ENCODE measurements at regions not wholly inside any gene's neighbourhood (a gene's known extent, or its start where the extent isn't known, plus 50 kb on each side); places are given as distances from the start of the nearest gene placed in this dataset.

- no peaks in the 10 kb centered on the region for H3K79me2 ChIP-seq (ENCODE audit: low read depth)
- no peaks in the 10 kb centered on the region for H3K4me1 ChIP-seq (replicated peaks; ENCODE audit: insufficient read depth)
- no peaks in the 10 kb centered on the region for H3K9me3 ChIP-seq (ENCODE audit: insufficient read depth, low read depth)
- CTCF ChIA-PET, result no interaction called here
- no peak for DNase-seq
- BruUV-seq (replicated peaks), result no TSS peak
- H3K9me2 ChIP-seq (ENCODE audit: insufficient read depth), result no peaks in the 10 kb centered on the region
- no peaks in the 10 kb centered on the region for H4K20me1 ChIP-seq (ENCODE audit: insufficient read depth)
- H3K27me3 ChIP-seq (ENCODE audit: insufficient read depth, low read depth), result no peaks in the 10 kb centered on the region
- H3K4me3 ChIP-seq, result no peak overlapping the region
- no peaks in the 10 kb centered on the region for H3F3A ChIP-seq (ENCODE audit: insufficient read depth, low read depth)
- POLR2A ChIA-PET (ENCODE audit: unreplicated experiment), result no interaction called here
- H3K36me3 ChIP-seq (ENCODE audit: low read depth), result 0 out of 2 replicates have a peak, but pooled peaks cover 13% of the 10 kb centered on the region
- no peak overlapping the region for H3K4me2 ChIP-seq
- intact Hi-C loops (cut with micrococcal nuclease; ENCODE audit: unreplicated experiment), result no loop called here
- no peak overlapping the region for H3K27ac ChIP-seq
- TF ChIP-seq EZH2 (IDR thresholded peaks at IDR 0.05; ENCODE audit: low read depth) (no peak), CTCF (conservative IDR thresholded peaks at IDR 0.05) (no peak)
- H2AFZ ChIP-seq, result no peak overlapping the region
Observed at GRCh38 chr16:27718201-27719105, 168.5 kb downstream of the KATNIP start.

- no peaks in the 10 kb centered on the region for H3K9me2 ChIP-seq (ENCODE audit: insufficient read depth)
- CTCF ChIA-PET, result no interaction called here
- no peaks in the 10 kb centered on the region for H3F3A ChIP-seq (ENCODE audit: insufficient read depth, low read depth)
- intact Hi-C loops (cut with micrococcal nuclease; ENCODE audit: unreplicated experiment), result no loop called here
- H3K4me3 ChIP-seq, result no peak overlapping the region
- no peaks in the 10 kb centered on the region for H3K27me3 ChIP-seq (ENCODE audit: insufficient read depth, low read depth)
- H3K27ac ChIP-seq, result no peak overlapping the region
- POLR2A ChIA-PET (ENCODE audit: unreplicated experiment), result no interaction called here
- no peaks in the 10 kb centered on the region for H3K9me3 ChIP-seq (ENCODE audit: insufficient read depth, low read depth)
- H4K20me1 ChIP-seq (ENCODE audit: insufficient read depth), result no peaks in the 10 kb centered on the region
- no peak overlapping the region for H2AFZ ChIP-seq
- no peaks in the 10 kb centered on the region for H3K4me1 ChIP-seq (replicated peaks; ENCODE audit: insufficient read depth)
- TF ChIP-seq EZH2 (IDR thresholded peaks at IDR 0.05; ENCODE audit: low read depth) (no peak), CTCF (conservative IDR thresholded peaks at IDR 0.05) (no peak)
- 0 out of 2 replicates have a peak, but pooled peaks cover 10% of the 10 kb centered on the region for H3K36me3 ChIP-seq (ENCODE audit: low read depth)
- no peaks in the 10 kb centered on the region for H3K79me2 ChIP-seq (ENCODE audit: low read depth)
- BruUV-seq (replicated peaks), result no TSS peak
- DNase-seq, result no peak
- no peak overlapping the region for H3K4me2 ChIP-seq
Observed at GRCh38 chr16:27719106-27719445, 169.1 kb downstream of the KATNIP start.

GRCh38 chr16:27720731-27721530 is 171.0 kb downstream of the KATNIP start:
- POLR2A ChIA-PET (ENCODE audit: unreplicated experiment), result interaction anchor here (0.6 kb wide), 1 partner anchor 507 kb away, joined by 6 read pairs; no protein-coding TSS in a partner anchor

More at GRCh38 chr16:27720731-27721530, 171.0 kb downstream of the KATNIP start:
- H3K36me3 ChIP-seq (ENCODE audit: low read depth), result 0 out of 2 replicates have a peak, but pooled peaks cover 7% of the 10 kb centered on the region
- no peak overlapping the region for H3K4me2 ChIP-seq
- no peaks in the 10 kb centered on the region for H3K27me3 ChIP-seq (ENCODE audit: insufficient read depth, low read depth)
- no peaks in the 10 kb centered on the region for H3F3A ChIP-seq (ENCODE audit: insufficient read depth, low read depth)
- no peak overlapping the region for H3K4me3 ChIP-seq
- H3K9me3 ChIP-seq (ENCODE audit: insufficient read depth, low read depth), result no peaks in the 10 kb centered on the region
- intact Hi-C loops (cut with micrococcal nuclease; ENCODE audit: unreplicated experiment), result no loop called here
- H4K20me1 ChIP-seq (ENCODE audit: insufficient read depth), result no peaks in the 10 kb centered on the region
- CTCF ChIA-PET, result interaction anchor here (0.7 kb wide), 1 partner anchor 39 kb away, joined by 4 read pairs; no protein-coding TSS in a partner anchor
- H3K79me2 ChIP-seq (ENCODE audit: low read depth), result no peaks in the 10 kb centered on the region
- no peaks in the 10 kb centered on the region for H3K4me1 ChIP-seq (replicated peaks; ENCODE audit: insufficient read depth)
- no peak overlapping the region for H2AFZ ChIP-seq
- DNase-seq, result no peak
- TF ChIP-seq EZH2 (IDR thresholded peaks at IDR 0.05; ENCODE audit: low read depth) (no peak), CTCF (conservative IDR thresholded peaks at IDR 0.05) (no peak)
- no TSS peak for BruUV-seq (replicated peaks)
- H3K9me2 ChIP-seq (ENCODE audit: insufficient read depth), result no peaks in the 10 kb centered on the region
- no peak overlapping the region for H3K27ac ChIP-seq

Data from PC-9 (cell line).